Neural progenitor cell (in vitro differentiated cells): ENCODE measurements at regions not wholly inside any gene's neighbourhood (a gene's known extent, or its start where the extent isn't known, plus 50 kb on each side); places are given as distances from the start of the nearest gene placed in this dataset.
"Not testable (repeated sequence)": the region's sequence is repeated elsewhere in the genome, so short reads cannot be mapped to it uniquely, and the experiment has no call there.

Source experiments
- DNase-seq: peaks from one replicate; pipeline ENCODE4 v3.0.0-alpha.2; 2016; ENCODE audit warnings: low spot score
- H2AFZ ChIP-seq: fragments of 200-600 bp; sonication (generic); replicated peaks from 2 replicates; pipeline ENCODE4 v1.6.1; 2016; ENCODE audit warnings: antibody characterized with exemption
- H3F3A ChIP-seq: fragments of 200-600 bp; sonication (generic); 2 replicates; pipeline ENCODE4 v1.6.1; 2016; ENCODE audit warnings: antibody characterized with exemption, low read depth
- H3K27ac ChIP-seq: fragments of 200-600 bp; sonication (generic); 2 replicates; pipeline ENCODE4 v1.5.1; 2016; ENCODE audit warnings: mild to moderate bottlenecking
- H3K27me3 ChIP-seq: fragments of 200-600 bp; sonication (generic); 2 replicates; pipeline ENCODE4 v1.6.1; 2016; ENCODE audit warnings: mild to moderate bottlenecking, moderate library complexity
- H3K36me3 ChIP-seq: fragments of 200-600 bp; sonication (generic); 2 replicates; pipeline ENCODE4 v1.5.1; 2016
- H3K4me1 ChIP-seq: fragments of 200-600 bp; sonication (generic); 2 replicates; pipeline ENCODE4 v1.6.1; 2016; ENCODE audit warnings: mixed run types
- H3K4me2 ChIP-seq: fragments of 200-600 bp; sonication (generic); 2 replicates; pipeline ENCODE4 v1.6.1; 2016
- H3K4me3 ChIP-seq: fragments of 200-600 bp; sonication (generic); 2 replicates; pipeline ENCODE4 v1.5.1; 2016
- H3K79me2 ChIP-seq: fragments of 200-600 bp; sonication (generic); 2 replicates; pipeline ENCODE4 v1.6.1; 2016; ENCODE audit warnings: low read depth
- H3K9ac ChIP-seq: fragments of 200-600 bp; sonication (generic); 2 replicates; pipeline ENCODE4 v1.6.1; 2016
- H3K9me3 ChIP-seq: fragments of 200-600 bp; sonication (generic); 2 replicates; pipeline ENCODE4 v1.5.1; 2016; ENCODE audit warnings: low read depth
- H4K20me1 ChIP-seq: fragments of 200-600 bp; sonication (generic); 2 replicates; pipeline ENCODE4 v1.6.1; 2016; ENCODE audit warnings: low read depth
- H3K27ac Mint-ChIP-seq: 3 replicates; pipeline ENCODE4 v1.8.0; 2021; ENCODE audit warnings: mixed read lengths
- H3K27me3 Mint-ChIP-seq: 2 replicates; pipeline ENCODE4 v1.8.0; 2022; ENCODE audit warnings: low read depth, mild to moderate bottlenecking, inconsistent platforms, moderate library complexity, mixed read lengths; ENCODE audit not compliant: insufficient read depth
- H3K36me3 Mint-ChIP-seq: 3 replicates; pipeline ENCODE4 v1.8.0; 2021; ENCODE audit warnings: mixed read lengths
- H3K4me1 Mint-ChIP-seq: 3 replicates; pipeline ENCODE4 v1.8.0; 2021; ENCODE audit warnings: mixed read lengths
- H3K4me3 Mint-ChIP-seq: 3 replicates; pipeline ENCODE4 v1.8.0; 2021; ENCODE audit warnings: mild to moderate bottlenecking, moderate library complexity, mixed read lengths
- H3K9me3 Mint-ChIP-seq: 3 replicates; pipeline ENCODE4 v1.8.0; 2020; ENCODE audit warnings: mixed read lengths
- EZH2 ChIP-seq: fragments of 200-600 bp; sonication (generic); IDR thresholded peaks from 2 replicates; pipeline ENCODE4 v1.6.1; 2017; ENCODE audit warnings: antibody characterized with exemption, mild to moderate bottlenecking, moderate library complexity
- EZH2phosphoT487 ChIP-seq: fragments of 200-600 bp; sonication (generic); IDR thresholded peaks from 2 replicates; pipeline ENCODE4 v1.6.1; 2017; ENCODE audit warnings: antibody characterized with exemption
- TF ChIP-seq, protein P1 (sequence below): fragments of 200-600 bp; sonication (generic); IDR thresholded peaks from 2 replicates; pipeline ENCODE4 v1.5.1; 2017; ENCODE audit warnings: antibody characterized with exemption, mild to moderate bottlenecking

DNA sequence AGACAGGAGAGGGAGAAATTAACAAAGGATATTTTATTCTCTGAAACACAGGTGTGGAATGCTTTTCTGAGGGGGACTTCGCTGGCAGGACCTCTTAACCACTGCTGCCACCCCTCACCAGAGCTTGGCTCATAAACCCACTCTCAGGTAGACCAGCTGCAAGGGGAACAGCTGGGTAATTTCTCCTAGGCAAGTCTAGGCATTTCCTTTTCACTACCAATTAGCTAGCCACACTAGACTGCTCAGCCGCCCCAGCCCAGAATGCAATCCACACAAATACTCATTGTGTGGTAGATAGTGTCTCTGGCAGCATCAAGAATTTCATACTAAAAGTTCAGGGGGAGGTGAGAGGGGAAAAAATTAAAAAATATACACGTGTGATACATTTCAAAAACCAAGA lies 267.6 kb upstream of the ID4 start:
- Histone ChIP-seq H2AFZ (no peak overlapping the region), H3K9me3 (no peaks in the 10 kb centered on the region), H3K36me3 (no peaks in the 10 kb centered on the region), H3K4me3 (no peak overlapping the region), H3K4me1 (no peaks in the 10 kb centered on the region), H4K20me1 (no peaks in the 10 kb centered on the region), H3K27ac (no peak overlapping the region), H3K79me2 (no peaks in the 10 kb centered on the region), H3K9ac (no peak overlapping the region), H3K27me3 (no peaks in the 10 kb centered on the region), H3K4me2 (no peak overlapping the region), H3F3A (no peaks in the 10 kb centered on the region)
- no peaks in the 10 kb centered on the region for H3K36me3 Mint-ChIP-seq
- no peak overlapping the region for H3K27ac Mint-ChIP-seq
- H3K27me3 Mint-ChIP-seq, result no peaks in the 10 kb centered on the region
- TF ChIP-seq EZH2 (no peak), EZH2phosphoT487 (no peak)
- TF ChIP-seq, protein P1, sequence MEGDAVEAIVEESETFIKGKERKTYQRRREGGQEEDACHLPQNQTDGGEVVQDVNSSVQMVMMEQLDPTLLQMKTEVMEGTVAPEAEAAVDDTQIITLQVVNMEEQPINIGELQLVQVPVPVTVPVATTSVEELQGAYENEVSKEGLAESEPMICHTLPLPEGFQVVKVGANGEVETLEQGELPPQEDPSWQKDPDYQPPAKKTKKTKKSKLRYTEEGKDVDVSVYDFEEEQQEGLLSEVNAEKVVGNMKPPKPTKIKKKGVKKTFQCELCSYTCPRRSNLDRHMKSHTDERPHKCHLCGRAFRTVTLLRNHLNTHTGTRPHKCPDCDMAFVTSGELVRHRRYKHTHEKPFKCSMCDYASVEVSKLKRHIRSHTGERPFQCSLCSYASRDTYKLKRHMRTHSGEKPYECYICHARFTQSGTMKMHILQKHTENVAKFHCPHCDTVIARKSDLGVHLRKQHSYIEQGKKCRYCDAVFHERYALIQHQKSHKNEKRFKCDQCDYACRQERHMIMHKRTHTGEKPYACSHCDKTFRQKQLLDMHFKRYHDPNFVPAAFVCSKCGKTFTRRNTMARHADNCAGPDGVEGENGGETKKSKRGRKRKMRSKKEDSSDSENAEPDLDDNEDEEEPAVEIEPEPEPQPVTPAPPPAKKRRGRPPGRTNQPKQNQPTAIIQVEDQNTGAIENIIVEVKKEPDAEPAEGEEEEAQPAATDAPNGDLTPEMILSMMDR, result no peak
- DNase-seq, result no peak
- no peak overlapping the region for H3K4me3 Mint-ChIP-seq
- H3K9me3 Mint-ChIP-seq, result peaks cover 6% of the 10 kb centered on the region
- H3K4me1 Mint-ChIP-seq, result peaks cover 2% of the 10 kb centered on the region

DNA sequence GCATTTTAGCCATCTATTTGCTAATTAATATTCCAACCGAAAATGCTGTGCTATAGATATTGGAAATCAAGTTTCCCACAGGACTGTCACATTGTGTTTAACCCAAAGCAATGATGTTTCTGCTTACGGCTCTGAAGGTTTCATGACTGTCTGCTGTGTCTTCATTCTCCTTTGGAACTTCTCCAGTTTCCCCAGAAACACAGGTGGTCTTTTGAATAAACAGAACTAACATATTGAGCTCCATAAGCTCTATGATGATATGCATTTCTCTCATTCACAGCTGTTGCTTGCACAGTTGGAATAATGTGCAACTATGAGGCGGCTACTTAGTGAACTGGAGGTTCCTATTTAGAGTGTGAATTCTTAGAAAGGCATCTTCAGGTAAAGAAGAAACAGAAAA lies 266.0 kb upstream of the ID4 start:
- peaks cover 2% of the 10 kb centered on the region for H3K4me1 Mint-ChIP-seq
- no peak overlapping the region for H3K9ac ChIP-seq
- TF ChIP-seq, protein P1, result no peak
- no peak for TF ChIP-seq EZH2
- no peak for TF ChIP-seq EZH2phosphoT487
- no peaks in the 10 kb centered on the region for H4K20me1 ChIP-seq
- H3K9me3 ChIP-seq, result no peaks in the 10 kb centered on the region
- peaks cover 11% of the 10 kb centered on the region for H3K9me3 Mint-ChIP-seq
- no peak overlapping the region for H3K4me3 ChIP-seq
- no peak for DNase-seq
- no peak overlapping the region for H2AFZ ChIP-seq
- no peaks in the 10 kb centered on the region for H3K4me1 ChIP-seq
- no peak overlapping the region for H3K4me3 Mint-ChIP-seq
- no peak overlapping the region for H3K27ac Mint-ChIP-seq
- H3K27ac ChIP-seq, result no peak overlapping the region
- H3K36me3 ChIP-seq, result no peaks in the 10 kb centered on the region
- H3K36me3 Mint-ChIP-seq, result no peaks in the 10 kb centered on the region
- no peaks in the 10 kb centered on the region for H3K79me2 ChIP-seq
- H3F3A ChIP-seq, result no peaks in the 10 kb centered on the region
- H3K27me3 Mint-ChIP-seq, result no peaks in the 10 kb centered on the region
- no peak overlapping the region for H3K4me2 ChIP-seq
- no peaks in the 10 kb centered on the region for H3K27me3 ChIP-seq

DNA sequence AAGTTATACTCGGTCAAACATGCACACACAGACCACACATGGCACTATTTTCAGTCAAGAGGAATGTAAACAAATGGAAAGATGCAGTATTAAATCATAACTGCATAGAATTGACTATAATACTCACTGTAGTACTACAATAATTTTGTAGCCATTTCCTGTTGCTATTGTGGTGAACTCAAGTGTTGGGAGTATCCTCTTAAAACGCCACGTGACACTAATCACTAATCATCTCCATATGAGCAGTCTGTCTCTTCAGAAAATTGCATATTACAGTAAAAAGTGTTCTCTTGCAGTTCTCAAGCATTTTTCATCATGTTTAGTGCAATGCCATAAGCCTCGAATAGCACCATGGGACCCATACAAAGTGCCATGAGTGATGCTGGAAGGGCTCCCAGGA lies 258.7 kb upstream of the ID4 start:
- peaks cover 3% of the 10 kb centered on the region for H3K27me3 Mint-ChIP-seq
- Histone ChIP-seq H3K27me3 (no peaks in the 10 kb centered on the region), H3K4me3 (no peak overlapping the region), H3K9ac (no peak overlapping the region), H3K4me1 (no peaks in the 10 kb centered on the region), H3F3A (no peaks in the 10 kb centered on the region), H3K27ac (no peak overlapping the region), H2AFZ (no peak overlapping the region), H3K9me3 (no peaks in the 10 kb centered on the region), H4K20me1 (no peaks in the 10 kb centered on the region), H3K79me2 (no peaks in the 10 kb centered on the region), H3K4me2 (no peak overlapping the region), H3K36me3 (no peaks in the 10 kb centered on the region)
- H3K36me3 Mint-ChIP-seq, result no peaks in the 10 kb centered on the region
- TF ChIP-seq EZH2, result no peak
- TF ChIP-seq, protein P1, result no peak
- TF ChIP-seq EZH2phosphoT487, result no peak
- peaks cover 22% of the 10 kb centered on the region for H3K9me3 Mint-ChIP-seq
- no peak overlapping the region for H3K27ac Mint-ChIP-seq
- no peak for DNase-seq
- no peak overlapping the region for H3K4me3 Mint-ChIP-seq
- no peaks in the 10 kb centered on the region for H3K4me1 Mint-ChIP-seq

DNA sequence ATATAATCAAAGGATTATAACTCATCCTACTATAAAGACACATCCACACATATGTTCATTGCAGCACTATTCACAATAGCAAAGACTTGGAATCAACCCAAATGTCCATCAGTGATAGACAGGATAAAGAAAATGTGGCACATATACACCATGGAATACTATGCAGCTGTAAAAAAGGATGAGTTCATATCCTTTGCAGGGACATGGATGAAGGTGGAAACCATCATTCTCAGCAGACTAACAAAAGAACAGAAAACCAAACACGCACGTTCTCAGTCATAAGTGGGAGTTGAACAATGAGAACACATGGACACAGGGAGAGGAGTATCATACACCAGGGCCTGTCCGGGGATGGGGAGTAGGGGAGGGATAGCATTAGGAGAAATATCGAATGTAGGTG lies 253.0 kb upstream of the ID4 start:
- H3K27me3 Mint-ChIP-seq, H3K27ac Mint-ChIP-seq, H2AFZ ChIP-seq: not testable (repeated sequence)

More for the DNA sequence above, 253.0 kb upstream of the ID4 start:
- H3K4me1 ChIP-seq, H4K20me1 ChIP-seq, H3K9me3 ChIP-seq, H3K4me1 Mint-ChIP-seq, H3K79me2 ChIP-seq, H3K4me3 Mint-ChIP-seq, H3K27me3 ChIP-seq, H3K36me3 Mint-ChIP-seq, DNase-seq, H3K4me3 ChIP-seq, H3K9ac ChIP-seq, H3K9me3 Mint-ChIP-seq, H3K27ac ChIP-seq, H3F3A ChIP-seq, H3K4me2 ChIP-seq, H3K36me3 ChIP-seq: not testable (repeated sequence)
